OCI-M2 (cell line): ENCODE measurements at regions not wholly inside any gene's neighbourhood (a gene's known extent, or its start where the extent isn't known, plus 50 kb on each side); places are given as distances from the start of the nearest gene placed in this dataset.

Experiments
- DNase-seq: peaks from one replicate; lab custom pipeline; 2025; ENCODE audit not compliant: unreplicated experiment; lab: John Stamatoyannopoulos, UW

DNA sequence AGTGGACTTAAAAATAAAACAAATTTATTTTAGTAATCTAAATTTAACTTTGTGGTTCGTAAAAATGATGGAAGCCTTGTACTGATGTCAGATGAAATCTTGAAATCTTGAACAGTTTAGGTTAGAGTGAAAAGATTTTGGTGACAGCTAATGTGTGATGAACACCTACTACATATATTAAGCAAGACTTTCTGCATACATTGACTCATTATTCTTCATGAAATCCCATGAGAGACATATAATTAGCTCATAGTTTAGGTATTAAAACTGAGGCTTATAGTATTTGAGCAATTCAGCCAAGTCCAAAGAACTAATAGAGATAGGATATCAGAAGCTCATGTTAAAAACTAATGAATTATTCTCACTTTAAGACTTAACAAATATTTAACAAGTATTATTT is 66.9 kb upstream of the PCDH7 start:
- DNase-seq, result no peak

- DNase-seq, result no peak
Measured at GRCh38 chr4:30656828-30657227, 63.3 kb upstream of the PCDH7 start.

DNA sequence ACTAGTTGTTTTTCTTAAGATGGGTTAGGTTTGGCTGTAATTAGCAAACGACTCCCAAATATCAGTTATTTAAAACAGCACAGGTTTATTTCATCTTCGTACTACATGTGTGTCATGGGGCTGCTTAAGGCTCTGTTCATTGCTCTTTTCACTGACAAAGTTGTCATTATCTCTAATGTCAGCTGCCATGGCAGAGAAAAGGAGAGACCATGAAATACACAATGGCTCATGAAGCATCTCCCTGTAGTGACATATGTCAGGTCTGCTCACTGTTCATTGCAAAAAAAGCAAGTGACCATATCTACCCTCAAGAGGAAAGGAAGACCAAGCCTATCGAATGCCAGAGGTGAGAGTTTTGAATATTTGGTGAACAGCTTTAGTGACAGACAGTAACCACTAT is 52.2 kb upstream of the PCDH7 start:
- no peak for DNase-seq

DNA sequence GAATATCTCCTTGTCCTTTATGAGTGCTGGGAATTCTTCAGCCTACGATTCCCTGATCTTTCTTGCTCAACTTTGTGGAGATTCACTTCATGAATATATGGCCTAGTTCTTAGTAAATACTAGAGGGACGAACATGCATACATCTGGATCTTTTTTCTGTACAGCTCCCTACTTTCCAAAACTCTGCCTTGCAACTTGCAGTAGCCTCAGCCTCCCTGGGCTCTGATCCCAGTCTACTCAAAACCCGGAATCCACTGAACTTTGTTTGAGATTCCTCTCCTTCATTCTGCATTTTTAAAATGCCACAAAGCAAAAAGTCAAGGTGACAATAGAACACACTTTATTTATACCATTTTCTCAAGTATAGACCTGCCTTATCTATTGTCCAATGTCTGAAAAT is 50.0 kb upstream of the PCDH7 start:
- no peak for DNase-seq
